NCI-H774 (cell line): ENCODE measurements at regions not wholly inside any gene's neighbourhood (a gene's known extent, or its start where the extent isn't known, plus 50 kb on each side); places are given as distances from the start of the nearest gene placed in this dataset.
"Not testable (repeated sequence)": the region's sequence is repeated elsewhere in the genome, so short reads cannot be mapped to it uniquely, and the experiment has no call there.

Experiments used
- DNase-seq: peaks from one replicate; lab custom pipeline; 2025; lab: John Stamatoyannopoulos, UW

DNA sequence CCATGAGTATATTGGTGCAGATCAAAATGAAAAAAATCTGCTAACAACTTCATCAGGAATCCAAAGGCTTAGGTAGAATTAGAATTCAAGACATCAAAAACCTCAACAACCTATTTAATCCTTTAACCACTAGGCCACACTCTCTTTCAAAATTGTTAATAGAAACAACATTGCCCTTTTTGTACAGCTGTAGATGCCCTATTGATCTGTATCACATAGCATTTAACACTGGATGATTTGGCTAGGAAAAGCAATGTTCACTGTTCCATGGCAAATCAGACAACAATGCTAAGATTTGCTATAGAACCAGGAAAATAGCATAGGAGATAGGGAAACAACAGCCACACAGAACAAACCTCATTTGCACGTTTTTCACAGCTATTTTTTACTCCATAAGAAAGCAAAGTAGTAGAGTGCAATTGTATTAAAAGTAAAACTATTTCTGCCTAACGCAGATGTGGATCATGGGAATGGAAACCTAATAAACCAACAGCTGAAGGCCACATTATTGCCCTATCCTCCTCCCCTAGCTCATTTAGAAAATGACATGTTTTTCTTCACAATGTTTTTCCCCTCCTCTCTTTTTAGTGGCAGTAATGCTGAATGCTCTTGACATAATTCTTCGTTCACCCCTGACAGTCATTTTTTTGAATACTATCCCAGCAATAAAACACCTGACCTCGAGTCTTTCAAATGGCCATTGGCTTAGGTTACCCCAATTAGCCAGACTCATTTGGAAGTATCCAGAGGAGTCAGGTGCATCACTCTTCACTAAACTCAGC, 373.0 kb upstream of the CCNH start:
- DNase-seq = no peak

- DNase-seq = no peak
These were observed 372.3 kb upstream of the CCNH start for GRCh38 chr5:87784879-87785495.

DNA sequence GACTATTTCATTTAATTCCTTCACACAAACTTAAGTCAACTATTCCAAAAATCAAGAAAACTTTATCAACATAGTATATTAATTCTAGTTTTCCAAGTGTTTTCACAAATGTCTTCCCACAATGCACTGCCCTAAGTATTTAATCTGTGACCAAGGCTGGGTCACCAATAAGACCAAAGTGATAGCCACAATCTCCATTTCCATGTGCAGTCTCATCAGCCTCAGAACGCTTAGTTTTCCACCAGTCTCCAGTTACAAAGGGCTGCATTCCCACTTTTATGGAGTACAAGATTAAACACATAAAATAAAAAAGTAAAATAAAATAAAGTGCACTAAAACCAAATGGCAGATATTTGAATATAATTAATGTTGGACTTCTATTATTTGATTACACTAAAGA, 371.6 kb upstream of the CCNH start:
- no peak for DNase-seq

DNA sequence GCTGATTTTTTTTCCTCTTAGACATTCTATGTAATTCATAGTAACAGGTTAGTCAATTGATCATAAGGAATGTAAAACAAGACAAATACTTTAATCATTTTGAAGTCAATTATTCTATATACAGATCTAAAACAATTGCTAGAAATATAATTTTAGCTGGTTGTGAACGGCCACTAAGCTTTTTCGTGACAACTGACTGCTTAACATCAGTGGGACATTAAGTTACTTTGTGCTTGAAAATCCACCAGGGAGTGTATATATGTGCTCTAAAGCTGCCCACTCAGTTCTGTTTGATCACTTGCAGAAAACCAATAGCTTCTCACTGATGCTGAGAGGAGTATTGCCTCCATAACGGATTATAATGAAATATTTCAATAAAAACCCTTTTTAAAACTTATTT, 370.2 kb upstream of the CCNH start:
- DNase-seq = no peak

GRCh38 chr5:87781976-87782375, 369.2 kb upstream of the CCNH start:
- DNase-seq = no peak

DNA sequence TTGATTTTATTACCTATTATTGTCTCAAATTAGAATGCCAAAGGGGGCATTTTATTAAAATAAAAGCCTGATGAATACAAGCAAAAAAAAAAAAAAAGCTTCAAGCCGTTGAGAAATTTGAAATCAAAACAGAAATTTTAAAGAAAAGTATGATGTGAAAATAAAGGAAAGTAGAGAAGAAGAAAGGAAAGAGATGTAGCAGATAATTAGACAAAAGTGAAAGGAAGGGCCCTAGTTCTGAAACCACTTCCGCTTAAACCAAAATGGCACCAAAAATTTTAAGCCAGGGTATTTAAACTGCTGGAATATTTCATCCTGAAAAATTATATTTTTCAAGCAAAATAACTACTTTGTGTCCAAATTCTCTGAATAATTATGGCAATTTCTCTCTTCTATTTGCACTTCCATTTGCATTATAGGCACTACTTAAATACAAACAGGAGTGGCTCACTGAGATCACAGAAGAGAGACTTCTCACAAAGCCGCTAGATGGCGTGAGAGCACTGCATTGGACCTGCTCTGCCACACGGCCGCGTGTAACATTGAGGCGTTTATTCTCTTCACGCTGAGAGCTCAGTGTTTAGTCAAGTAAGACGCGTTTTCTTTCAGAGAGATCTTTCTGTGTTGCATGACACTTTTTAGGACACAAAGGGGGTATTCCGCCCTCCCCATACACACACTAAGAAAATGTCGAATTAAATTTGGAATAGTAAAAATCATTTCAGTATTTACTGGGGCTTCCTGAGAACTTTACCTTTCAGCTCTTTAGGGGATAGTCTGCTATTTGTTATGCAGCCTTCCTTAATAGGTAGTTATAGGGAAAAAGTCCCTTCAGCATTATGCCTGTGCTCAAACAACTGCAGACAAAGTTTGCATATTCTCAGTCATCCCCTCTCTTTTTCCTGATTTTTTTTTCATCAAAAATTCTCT, 368.4 kb upstream of the CCNH start:
- peak; percentile 86 for DNase-seq

- DNase-seq = no peak
These were observed 366.1 kb upstream of the CCNH start for GRCh38 chr5:87778876-87779275.

- DNase-seq = no peak
These were observed 365.1 kb upstream of the CCNH start for GRCh38 chr5:87777877-87778276.

DNA sequence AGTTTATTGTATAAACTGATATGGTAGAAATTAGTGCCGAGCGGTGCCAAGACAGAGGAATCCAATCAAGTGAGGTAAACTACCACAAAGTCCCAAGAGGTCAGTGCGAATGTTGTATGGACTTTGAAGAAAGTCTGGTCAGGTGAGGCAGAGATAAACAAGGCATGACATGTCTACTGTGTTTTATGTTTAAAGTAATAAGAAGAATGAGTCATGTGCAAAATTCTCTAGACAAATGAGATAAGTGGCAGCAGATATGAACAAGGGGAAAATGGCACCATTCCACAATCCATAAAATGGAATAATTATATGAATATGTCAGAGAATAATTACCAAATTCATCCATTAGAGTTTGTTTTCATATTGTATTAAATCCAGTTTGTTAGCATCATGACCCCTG, 364.1 kb upstream of the CCNH start:
- DNase-seq = no peak

- DNase-seq = not testable (repeated sequence)
These were observed 363.6 kb upstream of the CCNH start for GRCh38 chr5:87776302-87776701.

- no peak for DNase-seq
These were observed 362.5 kb upstream of the CCNH start for GRCh38 chr5:87775228-87775627.

DNA sequence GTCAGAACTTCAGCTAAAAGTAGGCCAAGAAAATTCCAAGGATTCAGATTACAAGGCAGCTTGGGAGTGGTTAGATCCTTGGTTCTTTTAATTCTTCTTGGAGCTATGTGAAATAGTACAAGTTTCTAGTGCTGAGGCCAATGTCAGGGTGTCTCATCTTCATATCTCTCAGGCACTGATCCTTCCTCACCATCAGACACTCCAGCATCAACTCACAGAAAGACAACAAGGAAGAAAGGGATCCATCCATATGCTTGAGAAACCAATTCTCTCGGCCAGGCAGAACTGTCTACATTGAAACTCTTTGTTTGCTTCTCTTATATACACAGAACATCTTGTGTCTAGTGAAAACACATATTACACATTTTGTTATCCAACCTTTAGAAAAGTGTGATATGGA, 362.1 kb upstream of the CCNH start:
- no peak for DNase-seq

DNA sequence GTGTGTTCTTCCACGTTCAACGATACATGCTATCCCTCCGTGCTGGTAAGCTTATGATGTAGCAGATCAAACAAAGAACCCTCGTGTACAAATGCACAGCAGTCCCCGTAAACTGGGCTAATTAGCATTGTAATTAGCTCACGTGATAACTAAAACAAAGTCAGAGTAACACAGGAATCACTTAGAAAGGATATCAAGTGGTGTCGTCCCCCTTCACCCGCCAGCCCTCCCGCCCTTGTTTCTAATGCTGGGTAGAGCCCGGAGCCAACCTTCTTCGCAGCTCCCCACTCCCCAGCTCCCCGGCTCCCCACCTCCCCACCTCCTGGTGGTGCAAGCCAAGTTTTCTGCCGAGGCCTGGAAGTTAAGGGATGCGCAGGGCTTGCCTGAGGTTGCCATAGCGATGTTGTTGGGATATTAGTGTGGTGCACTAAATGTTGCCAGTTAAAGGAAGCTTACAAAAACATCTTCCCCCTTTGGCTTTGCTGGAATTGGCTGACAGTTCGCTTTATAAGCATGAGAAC, 357.9 kb upstream of the CCNH start:
- no peak for DNase-seq

DNA sequence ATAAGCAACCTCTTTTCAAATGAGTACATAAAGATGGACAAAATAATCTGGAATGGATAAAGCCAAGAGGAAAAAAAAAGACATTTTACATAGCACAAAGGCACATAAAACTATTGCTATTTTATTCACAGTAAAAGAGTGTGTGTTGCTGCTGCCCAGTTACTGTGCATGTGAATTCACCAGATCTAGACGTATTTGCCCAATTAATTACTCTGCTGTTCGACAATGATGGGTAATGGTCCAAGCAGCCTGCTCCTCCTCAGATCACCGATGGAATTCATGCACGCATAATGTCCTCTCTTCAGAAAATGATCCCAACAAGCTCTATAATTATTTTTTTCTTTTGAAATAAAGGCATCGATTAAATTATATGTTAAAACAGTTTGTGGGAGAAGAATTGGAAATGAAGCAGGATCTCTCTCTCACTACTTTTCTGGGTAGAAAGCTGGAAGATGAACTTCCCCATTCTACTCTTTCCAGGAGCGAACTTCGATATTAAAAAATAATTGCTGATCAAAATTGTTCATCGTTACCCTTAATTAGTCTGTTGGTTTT, 357.4 kb upstream of the CCNH start:
- DNase-seq = no peak

DNA sequence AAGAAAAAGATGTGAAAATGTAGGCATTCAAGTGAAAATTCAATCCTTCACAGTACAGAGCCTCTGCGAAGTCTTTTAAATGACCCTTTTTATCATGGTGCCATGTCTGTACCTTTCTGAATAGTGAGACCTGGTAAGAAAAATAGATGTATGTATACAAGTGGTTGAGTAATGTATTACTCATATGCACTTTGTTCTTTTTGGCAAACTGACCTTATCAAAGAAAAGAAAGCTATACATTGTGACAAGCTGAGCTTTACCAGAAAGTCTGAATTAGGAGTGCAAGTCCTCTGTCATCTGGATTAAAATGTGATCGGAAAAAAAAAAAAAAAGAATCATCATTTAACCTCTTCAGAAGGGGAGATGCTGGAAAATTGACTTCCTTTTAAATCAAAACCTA, 356.4 kb upstream of the CCNH start:
- no peak for DNase-seq

DNA sequence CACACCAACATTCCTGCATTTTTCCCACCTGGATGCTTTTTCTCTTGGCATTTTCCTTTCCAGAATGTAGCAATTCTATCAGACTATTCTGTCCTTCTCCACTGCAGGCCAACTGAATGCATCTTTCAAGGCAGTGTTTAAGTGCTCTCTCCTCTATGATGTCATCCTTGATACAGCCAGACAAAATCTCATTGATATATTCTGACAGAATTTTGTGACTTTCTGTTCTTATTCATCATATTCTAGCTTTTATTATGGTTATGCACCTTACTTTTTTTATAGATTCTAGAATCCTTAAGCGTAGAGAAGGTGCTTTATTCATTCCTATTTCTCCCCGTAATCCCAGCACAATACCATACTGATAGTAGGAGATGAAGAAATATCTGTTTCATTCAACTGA, 355.5 kb upstream of the CCNH start:
- no peak for DNase-seq

DNA sequence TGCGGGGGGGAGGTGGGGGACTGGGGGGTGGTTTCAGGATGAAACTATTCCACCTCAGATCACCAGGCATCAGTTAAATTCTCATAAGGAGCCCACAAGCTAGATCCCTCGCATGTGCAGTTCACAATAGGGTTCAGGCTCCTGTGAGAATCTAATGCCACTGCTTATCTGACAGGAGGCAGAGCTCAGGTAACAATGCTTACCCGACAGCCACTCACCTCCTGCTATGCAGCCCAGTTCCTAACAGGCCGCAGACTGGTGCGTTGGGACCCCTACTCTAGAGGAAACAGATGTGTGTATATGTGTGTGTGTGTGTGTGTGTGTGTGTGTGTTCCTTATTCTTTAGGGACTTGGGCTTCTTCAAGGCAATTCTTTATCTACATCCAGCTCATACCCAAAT, 352.3 kb upstream of the CCNH start:
- no peak for DNase-seq

DNA sequence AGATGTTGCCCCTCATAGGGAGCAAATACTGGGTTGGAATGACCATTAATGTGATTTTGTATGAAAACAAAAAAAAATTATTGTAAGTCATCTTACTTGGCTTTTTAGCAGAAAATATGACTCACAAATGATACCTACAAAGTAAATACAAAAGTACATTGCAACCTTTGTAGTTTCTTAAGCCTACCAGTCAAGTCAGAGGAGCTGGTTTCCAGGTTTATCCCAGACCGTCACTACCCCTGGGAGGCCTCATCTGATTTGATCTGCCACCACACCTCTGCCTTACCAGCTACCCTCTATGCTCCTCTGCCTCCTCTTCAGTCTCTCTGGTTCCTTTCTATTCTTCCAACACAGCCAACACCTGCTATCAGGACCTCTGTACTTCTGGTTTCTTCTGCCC, 349.9 kb upstream of the CCNH start:
- no peak for DNase-seq

DNA sequence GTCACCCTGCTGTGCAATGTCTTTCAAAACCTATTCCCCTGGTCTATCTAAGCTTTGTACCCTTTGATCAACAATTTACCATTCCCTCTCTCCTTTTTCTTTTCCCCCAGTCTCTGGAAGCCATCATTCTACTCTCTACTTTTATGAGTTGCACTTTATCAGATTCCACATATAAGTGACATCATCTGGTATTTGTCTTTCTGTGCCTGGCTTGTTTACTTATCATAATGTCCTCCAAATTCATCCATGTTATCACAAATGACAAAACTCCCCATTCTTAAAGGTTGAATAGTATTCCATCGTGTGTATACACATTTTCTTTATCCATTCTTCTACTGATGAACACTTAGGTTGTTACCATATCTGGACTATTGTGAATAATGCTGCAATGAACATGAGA, 344.2 kb upstream of the CCNH start:
- DNase-seq = no peak

DNA sequence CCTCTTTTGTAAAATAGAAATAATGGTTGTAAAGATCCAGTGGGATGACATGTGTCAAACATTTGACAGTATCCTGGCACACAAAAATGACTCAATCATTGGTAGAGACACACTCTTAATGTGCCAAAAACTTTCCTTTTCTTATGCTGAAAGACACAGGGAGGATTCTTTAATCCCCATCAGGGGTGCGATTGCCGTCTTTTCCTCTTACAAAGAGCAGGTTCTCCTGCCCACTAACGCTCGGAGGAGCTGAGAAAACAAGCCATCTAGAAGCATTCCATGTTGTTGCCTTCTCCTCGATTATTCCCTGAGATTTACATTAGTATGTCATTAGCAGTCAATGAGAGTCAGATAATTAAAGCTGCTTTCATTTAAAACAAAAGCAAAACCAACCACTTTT, 342.6 kb upstream of the CCNH start:
- no peak for DNase-seq

DNA sequence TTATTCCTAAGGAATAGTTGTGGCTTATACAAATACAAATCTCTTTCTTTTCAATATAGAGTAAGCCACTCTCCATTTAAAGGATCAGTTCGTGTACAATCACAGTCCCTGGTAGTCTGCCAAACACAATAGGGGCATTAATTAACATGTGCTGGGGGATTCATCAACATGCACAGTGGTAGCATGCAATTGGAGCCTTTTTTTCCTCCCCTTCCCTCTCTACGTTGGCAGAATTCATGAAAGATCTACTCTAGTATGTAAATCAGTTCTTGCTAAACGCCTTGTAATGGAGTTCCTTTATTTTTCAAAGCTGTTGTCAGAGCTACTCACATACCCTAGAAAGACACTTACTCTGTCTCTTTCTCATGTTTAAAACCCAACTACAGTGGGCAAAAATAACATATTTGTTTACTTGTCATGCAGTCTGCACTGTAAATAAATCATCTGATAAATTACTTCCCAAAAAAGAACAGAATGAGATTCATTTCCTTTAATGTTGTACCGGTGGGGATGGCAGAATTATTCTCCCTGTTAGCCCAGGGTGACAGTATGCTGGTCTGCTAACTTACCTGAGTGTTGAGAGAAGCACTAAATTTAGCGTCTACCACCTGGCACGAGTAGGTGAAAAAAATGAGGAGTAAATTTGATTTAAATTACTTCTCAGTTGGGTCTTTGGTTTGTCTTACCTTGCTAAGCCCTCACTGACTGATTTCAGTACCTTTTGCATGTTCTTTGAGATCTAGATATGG, 341.5 kb upstream of the CCNH start:
- DNase-seq = peak; percentile 9

GRCh38 chr5:87752362-87752761, 339.6 kb upstream of the CCNH start:
- DNase-seq = no peak
